Skin epidermis (tissue), 12 donors: ENCODE measurements at regions not wholly inside any gene's neighbourhood (a gene's known extent, or its start where the extent isn't known, plus 50 kb on each side); places are given as distances from the start of the nearest gene placed in this dataset.

Experiments
- H3K27ac ChIP-seq, 21 experiments: fragments of 200-600 bp; sonication (generic) in 11 of 21; one replicate each; pipeline ENCODE4 v1.5.0; 2020; ENCODE audit warnings: mild to moderate bottlenecking in 3 of 21, inconsistent platforms in 2 of 21, moderate library complexity in 2 of 21
- H3K4me3 ChIP-seq, 7 experiments: fragments of 200-600 bp; sonication (generic) in 2 of 7; one replicate each; pipeline ENCODE4 v1.5.0; 2020; ENCODE audit warnings: inconsistent platforms in 2 of 7, mild to moderate bottlenecking in 2 of 7, moderate library complexity in 1 of 7

DNA sequence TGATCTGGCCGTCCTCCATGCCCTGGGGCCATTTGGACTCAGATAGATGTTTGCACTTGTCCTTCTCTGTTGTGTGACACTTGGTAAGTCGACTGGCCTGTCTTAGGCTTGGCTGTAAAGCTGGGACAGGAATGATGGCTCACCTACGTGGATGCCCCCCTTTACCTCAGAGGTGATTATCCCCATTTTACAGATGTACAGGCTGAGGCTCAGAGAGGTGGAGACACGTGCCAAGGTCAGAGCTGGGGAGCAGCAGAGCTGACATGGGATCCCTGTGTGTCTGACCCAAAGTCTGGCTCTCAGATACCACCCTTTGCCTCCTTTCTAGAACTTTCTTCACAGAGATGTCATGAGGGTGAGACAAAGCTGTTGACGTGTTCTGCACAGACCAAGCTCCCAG is 71.3 kb upstream of the CIBAR2 start:
- Histone ChIP-seq H3K4me3 (no peak overlapping the region), H3K27ac (no peak overlapping the region)

DNA sequence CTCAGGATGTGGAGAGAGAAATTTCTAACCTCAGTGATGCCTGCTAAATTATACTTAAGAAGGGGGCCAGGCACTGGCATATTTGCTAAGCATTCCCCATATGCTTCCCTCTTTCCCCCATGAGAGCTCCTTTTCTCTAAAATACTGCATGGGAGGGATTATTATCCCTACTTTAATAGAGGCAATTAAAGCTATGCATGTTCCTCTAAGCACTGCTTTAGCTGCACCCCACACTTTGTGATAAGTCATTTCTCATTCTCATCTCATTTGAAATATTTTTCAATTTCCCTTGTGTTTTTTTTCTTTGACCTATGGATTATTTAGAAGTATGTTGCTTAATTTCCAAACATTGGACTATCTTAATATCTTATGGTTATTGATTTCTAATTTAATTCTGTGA is 72.1 kb upstream of the CIBAR2 start:
- Histone ChIP-seq H3K27ac (no peak overlapping the region), H3K4me3 (no peak overlapping the region)

DNA sequence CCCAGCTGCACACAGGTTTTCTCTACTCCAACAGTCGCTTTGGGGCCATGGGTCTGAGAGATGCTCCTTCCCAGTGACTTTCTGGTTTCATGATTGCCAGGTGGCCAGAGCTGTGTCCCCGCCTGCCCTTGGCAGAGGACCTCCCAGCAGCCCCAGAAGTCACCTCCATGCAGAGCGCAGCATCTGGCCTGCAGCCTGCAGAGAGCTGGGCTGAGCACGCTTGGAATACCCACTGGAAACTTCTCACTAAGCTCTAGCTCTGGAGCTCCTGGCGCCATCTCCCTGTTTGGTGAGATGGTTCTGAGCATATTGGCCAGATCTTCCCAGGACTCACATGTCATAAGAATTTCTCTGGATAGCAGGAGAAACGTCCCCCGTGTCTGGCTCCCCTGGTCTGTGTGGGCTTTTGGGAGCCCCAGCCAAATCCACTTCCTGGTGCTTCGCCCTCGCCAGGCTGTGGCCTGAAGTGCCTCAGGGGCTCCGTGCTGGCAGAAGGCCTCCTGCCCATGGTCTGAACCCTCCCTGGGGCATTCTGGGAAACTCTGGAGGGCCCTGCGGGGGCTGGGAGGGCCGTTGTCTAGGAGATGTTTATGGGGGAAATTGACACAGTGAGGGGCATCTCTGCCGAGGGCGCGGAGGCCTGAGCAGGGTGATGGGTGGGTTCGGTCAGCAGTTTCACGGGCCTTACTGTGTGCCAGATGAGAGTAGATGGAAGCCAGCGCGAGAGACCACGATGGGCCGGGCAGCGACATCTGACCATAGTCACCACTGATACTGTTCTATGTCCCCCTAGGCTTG is 73.2 kb upstream of the CIBAR2 start:
- peak overlapping the region in 1 of 21 experiments; percentile 18 for H3K27ac ChIP-seq
- H3K4me3 ChIP-seq = no peak overlapping the region

DNA sequence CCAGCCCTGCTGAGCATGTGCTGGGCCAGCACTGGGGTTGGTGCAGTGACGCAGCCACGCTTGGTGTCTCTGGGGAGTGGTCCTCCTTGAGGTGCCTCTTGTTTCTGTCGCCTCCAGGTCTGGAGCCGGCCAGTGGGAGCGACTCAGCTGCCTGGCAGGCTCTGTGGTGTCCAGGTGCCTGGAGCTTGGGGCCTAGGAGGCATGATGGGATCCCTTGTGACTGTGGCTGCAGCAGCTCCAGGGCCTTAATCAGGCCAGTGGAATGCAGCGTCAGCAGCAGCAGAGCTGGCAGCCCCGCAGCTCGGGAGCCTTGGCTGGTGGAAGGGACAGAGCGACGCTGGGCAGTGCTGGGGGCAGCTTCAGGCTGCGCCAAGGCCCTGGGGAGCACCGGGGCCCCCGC is 74.7 kb upstream of the CIBAR2 start:
- Histone ChIP-seq H3K4me3 (no peak overlapping the region), H3K27ac (peak overlapping the region in 2 of 21 experiments; percentile 23 to 45)

DNA sequence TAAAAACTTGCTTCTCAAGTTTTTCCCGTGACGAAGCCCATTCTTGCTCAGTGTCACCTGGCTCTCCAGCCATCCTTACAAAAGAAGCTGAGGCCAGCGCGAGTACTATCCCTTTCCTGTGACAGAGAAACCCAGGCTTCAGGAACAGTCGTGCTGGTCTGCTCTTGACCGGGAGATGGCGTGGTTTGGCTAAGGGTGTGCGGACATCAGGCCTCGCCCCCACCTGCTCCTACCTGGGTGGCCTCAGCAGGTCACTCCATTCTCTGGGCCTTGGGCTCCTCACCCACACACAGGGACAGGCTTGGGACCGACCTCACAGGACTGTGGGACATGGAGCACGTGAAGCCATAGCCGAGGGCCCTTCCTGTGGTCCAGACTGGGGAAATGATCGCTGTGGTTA is 75.2 kb upstream of the CIBAR2 start:
- H3K27ac ChIP-seq = peak overlapping the region in 2 of 21 experiments; percentile 23 to 45
- no peak overlapping the region for H3K4me3 ChIP-seq

DNA sequence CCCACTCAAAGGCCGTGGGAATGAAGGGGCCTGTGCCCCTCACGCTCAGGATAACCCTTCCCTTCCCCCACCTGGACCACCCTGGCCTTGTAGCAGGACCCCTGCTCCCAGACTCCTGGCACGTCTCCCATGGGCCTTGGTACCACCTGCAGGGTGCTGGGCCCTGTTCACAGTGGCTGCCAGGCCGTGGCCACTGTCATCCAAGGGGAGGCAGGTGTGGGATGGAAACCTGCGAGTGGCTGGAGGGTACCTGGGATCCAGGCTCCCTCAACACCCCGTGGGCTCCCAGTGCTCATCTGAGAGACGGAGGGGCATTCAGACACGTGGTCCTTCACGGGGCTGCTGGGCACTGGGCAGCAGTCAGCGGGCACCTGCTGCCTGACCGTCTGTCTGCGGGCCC is 75.6 kb upstream of the CIBAR2 start:
- Histone ChIP-seq H3K4me3 (no peak overlapping the region), H3K27ac (no peak overlapping the region)

DNA sequence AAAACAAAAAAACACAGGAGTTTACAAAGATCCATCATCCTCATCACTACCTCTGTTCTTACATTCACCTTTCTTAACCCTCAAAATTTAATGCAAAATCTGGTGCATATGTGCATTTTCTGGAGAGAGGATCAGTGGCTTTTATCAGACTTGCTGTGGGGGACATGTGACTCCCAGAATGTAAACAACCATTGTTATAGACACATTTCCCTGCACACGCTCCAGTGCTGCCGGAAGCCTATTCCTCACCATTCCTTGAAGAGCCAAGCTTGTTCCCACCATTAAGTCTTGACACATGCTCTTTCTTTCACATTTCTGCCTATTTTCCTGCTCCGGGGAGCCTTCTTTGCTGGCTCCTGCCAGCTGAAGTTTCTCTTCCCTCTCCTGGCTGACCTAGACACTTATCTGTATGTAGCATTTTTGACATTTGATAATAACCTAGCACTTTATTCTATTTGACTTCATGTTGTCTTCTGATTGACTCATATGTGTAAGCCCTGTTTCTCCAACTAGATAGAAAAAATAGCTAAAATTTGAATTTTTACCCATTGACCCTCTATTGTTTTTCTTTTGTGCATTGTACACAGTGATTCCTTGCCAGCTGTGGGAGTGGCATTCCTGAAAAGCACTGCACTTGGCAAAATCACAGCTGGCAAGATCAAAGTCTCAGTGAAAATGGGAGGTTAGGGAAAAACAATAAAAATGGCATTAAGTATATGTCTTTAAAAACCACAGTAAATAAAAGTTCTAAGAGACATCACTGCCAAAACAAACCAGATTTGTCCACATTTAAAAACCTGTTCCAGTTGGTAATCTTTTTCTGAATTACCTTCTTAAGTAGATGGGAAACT is 76.8 kb upstream of the CIBAR2 start:
- Histone ChIP-seq H3K4me3 (no peak overlapping the region), H3K27ac (no peak overlapping the region)

DNA sequence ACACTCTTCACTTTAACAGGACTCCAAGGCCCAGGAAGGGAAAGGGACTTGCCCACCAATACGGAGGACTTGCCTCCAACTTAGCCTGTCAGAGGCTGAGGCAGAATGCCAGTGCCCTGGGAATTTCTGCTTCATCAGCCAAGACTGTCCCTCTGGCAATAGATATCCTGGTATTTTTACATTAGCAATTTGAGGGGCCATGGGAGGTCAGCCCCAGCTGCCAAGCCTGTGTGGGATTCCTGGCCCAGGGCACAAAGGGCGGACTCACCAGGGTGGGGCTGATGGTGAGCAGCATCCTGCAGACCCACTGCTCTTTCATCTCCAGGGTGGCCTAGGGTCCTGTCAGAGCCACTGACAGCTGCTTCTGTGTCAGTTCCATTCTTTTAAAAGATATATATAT is 78.3 kb upstream of the CIBAR2 start:
- Histone ChIP-seq H3K27ac (no peak overlapping the region), H3K4me3 (no peak overlapping the region)

DNA sequence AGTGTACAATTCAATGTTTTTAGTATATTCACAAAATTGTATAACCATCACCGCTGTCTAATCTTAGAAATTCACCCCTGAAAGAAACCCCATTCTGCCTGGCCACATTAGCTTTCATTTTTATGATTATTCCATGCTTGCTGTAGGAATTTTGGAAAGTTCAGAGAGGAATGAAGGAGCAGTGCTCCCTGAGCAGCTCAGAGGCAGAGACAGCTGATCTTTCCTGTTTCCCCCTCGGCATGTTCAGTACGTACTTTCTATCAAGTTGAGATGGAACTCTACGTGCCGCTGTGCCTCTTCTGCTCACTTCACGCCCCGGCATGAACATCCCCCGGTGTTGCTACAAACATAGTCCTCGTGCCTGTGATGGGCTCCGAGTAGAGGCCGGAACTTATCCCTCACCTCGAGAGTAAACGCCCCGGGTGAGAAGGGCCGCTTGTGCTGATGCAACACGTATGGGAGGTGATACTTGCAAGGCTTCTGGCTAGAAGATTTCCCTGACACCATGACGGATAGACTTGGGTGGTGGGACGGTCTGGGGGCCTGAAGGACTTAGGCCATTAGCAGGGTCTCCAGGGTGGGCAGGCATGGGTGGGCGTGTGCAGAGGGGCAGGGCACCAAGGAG is 79.2 kb upstream of the CIBAR2 start:
- no peak overlapping the region for H3K27ac ChIP-seq
- no peak overlapping the region for H3K4me3 ChIP-seq

DNA sequence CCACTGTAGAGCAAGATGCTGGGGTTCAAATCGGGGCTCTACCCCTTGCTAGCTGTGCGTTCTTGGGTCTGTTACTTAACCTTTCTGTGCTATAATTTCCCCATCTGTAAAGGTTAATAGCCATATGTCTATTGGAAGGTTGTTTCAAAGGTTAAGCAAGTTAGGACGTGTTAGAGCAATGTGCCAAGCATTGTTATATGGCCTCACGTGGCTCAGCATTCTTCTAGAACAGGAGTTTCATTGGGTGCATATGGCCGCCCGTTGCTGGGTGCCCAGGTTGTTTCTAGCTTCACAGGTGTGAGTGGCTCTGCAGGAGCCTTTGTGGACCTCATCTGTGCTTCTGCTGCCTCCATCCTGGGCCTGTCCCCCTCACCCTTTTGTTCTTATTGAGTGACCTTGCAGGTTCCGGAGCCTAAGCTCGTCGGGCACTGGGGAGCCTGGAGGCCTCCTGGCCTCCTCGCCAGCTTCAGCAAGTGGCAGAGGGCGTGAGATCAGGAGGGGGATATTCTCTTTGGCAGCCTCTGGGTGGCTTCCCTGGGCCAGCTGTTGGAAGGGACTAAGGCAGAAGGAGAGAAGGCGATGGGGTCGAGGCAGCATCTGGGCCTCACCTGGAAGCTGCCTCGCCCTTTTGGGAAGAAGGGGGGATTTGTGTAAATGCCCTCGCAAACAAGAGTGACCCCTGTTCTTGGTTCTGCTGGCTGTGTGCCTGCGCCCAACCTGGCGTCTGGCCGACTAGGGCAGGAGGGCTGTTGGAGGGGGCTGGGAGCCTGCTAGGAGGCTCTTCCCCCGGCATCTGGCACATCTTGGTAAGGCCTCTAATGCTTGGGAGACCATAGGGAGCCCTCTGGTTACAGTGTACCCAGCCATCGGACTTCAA is 80.2 kb upstream of the CIBAR2 start:
- H3K27ac ChIP-seq = no peak overlapping the region
- H3K4me3 ChIP-seq = no peak overlapping the region

DNA sequence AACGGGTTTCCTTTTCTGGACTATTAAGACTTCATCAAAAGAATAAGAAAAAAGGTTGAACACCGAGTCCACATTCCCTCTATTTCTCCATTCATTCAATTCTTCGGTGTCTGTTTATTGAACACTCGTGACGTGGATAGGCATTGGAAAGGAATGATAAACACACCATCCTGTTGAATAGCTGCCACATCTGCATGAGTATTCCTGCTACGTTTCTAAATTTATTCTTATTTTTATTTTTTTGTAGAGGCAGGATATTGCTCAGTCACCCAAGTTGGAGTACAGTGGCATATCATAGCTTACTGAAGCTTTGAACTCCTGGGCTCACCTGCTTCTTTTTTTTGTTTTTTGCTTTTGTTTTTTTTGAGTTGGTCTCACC is 80.8 kb upstream of the CIBAR2 start:
- H3K27ac ChIP-seq = no peak overlapping the region
- no peak overlapping the region for H3K4me3 ChIP-seq

DNA sequence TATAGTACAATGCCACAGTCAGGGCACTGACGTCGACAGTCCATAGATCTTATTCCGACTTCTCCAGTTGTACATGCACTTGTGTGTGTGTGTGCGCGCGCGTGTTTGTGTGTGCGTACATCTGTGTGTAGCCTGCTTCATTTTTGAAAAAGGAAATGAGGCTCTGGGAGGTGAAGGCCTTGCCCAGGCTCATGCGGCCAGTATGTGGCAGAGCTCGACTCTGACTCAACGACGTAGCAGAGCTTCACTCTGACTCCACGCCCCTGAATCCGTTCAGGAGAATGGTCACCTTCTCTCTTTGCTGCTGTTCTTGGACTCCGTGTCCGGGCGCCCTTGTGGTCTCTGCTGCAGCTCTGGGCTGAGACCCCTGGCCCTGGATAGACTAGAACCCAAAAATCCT is 81.6 kb upstream of the CIBAR2 start:
- Histone ChIP-seq H3K4me3 (no peak overlapping the region), H3K27ac (no peak overlapping the region)

DNA sequence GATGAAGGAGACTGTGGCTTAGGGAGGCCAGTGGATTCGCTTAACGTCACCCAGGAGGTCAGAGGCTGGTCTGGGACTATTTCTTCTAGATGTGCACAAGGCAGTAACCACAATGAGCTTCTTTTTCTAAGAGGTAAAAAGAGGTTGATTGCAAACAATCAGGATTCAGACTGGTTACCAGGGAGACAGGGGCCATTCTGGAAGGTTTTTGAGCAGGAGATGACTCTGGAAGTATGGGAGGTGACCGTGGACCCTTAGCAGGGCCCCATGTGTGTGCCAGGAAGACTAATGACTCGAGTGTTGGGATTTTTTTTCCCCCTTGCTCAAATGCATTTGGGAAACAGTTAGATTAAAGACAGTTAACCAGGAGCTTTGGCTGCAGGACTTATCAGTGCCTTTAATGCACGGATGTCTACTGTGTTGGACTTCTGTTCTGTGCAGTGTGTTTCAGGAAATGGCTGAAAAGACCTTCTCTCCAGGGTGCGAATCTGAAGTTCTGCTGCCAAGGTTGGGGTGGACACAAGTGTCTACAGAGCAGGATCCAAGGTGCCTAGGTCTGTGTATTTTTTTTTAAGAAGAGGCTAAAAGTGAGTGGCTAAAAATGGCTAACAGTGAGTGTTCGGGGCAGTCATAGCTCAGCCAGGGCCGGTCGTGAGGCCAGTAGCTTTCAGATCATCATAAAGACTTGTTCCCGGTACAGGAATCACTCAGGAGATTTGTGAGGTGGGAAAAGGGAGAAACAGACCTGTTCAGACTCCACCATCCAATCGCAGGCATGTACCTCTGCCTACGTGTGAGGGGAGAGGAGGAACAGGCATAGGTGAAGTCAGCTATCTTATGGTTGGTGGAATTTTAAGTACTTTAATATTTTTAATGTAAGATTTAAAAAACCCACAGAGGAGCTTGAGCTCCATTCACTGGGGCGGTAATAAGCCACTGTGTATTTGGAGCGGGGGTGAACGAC is 82.3 kb upstream of the CIBAR2 start:
- H3K4me3 ChIP-seq = no peak overlapping the region
- no peak overlapping the region for H3K27ac ChIP-seq

DNA sequence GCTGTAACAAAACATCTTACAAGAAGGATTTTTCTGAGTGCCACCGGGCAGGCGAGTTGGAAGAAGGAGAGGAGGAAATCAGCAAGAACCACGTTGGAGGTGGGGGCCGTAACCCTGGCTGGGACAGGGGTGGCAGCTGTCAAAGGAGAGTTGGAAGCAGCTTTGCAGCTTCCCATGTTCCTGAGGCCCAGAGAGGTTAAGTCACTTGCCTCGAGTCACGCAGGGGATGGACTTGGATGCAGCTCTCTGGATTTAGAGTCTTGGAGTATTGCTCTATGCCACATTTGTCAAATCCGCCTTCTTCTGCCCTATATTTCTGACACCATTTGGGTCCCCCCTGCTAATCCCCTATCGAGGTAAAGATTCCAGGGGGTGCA is 83.0 kb upstream of the CIBAR2 start:
- H3K4me3 ChIP-seq = no peak overlapping the region
- H3K27ac ChIP-seq = no peak overlapping the region

DNA sequence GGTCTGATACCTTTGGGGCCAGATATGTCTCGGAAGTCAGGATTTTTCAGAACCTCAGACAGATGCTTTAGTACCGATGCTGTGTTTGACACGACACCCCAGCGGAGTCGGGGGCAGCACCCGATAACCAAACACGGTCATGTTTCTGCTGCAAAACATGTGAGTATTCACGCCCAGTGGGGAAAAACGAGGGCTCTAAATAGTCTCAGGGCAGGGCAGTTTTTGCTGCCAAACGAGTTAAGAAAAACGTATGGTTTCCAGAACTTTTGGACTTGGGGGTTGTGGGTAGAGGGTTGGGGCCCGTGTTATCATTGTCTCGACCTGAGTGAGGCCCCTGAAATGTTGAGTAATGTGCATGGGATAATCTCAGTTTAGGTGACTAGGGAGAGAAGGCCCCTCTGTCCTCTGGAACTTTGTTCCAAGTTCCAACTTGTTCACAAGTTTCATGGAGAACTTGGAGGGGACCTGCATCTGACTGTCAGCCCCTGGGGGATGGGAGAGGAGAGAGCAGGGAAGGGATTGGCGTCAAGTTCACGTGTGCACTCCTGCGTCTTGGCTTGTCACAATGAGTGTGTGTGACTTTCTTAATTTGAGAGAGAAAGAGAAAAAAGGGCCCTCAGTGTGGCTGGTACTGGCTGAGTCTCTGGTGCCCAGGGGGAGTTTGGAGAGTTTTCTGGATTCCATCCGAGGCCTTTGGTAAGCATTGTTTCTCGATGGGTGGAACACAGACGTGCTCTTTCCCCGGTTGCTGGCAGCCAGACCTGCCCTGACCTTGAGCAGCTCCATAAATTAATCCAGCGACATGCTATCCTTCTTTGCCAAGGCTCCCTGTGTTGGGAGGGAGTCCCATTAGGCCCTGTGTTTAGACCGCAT is 83.9 kb upstream of the CIBAR2 start:
- no peak overlapping the region for H3K4me3 ChIP-seq

DNA sequence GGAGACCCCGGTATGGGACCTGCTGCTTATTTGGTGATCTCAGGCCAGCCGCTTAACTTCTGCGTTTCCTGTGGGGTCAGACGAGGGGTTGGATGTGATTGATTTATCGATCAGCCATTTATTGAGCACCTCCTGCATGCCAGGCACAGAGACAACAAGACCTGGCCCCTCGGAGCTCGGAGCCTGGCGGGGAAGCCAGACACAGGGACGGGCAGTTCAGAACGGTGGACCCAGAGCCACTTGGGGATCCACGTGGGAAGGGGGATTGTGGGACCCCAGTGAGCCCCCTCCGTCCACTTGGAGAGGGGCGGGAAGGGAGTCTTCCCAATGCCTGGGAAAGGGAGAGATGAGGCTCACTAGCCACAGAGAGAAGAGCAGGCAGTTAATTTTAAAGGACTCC is 84.7 kb upstream of the CIBAR2 start:
- Histone ChIP-seq H3K4me3 (no peak overlapping the region), H3K27ac (peak overlapping the region in 6 of 21 experiments; percentile 0 to 62 (median 40))

More for the DNA sequence above, 83.9 kb upstream of the CIBAR2 start:
- H3K27ac ChIP-seq = peak overlapping the region in 7 of 21 experiments; percentile 8 to 59 (median 35)
